GM19043 (cell line): ENCODE measurements at regions not wholly inside any gene's neighbourhood (a gene's known extent, or its start where the extent isn't known, plus 50 kb on each side); places are given as distances from the start of the nearest gene placed in this dataset.

Experiments
- ATAC-seq: cut with Tn5 transposase; IDR thresholded peaks from one replicate; pipeline ENCODE4 v1.9.1; 2021; ENCODE audit warnings: low read depth; ENCODE audit not compliant: unreplicated experiment

GRCh38 chr9:106393226-106393625 is 469.7 kb upstream of the ZNF462 start:
- ATAC-seq = no peak

DNA sequence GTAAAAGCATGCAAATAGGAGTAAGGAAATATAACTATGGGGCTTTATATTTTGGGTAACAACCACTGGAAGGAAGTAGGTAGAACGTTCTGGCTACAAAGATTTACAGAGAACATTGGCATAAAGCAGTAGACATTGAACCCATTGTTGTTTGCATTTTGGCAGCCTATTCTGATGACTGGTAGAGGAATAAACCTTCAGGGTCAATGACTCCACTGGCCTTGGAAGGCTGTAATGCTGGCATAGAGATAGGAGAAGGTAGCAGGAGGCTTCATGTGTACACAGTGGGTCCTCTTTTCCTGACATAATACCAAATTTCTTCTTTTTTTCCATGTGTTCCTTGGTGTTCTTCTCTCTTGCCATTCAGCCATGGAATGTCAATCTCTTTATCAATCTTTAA is 462.8 kb upstream of the ZNF462 start:
- ATAC-seq = no peak

- no peak for ATAC-seq
Observed at GRCh38 chr9:106400950-106401349, 462.0 kb upstream of the ZNF462 start.

GRCh38 chr9:106403081-106403480 is 459.9 kb upstream of the ZNF462 start:
- ATAC-seq = no peak

DNA sequence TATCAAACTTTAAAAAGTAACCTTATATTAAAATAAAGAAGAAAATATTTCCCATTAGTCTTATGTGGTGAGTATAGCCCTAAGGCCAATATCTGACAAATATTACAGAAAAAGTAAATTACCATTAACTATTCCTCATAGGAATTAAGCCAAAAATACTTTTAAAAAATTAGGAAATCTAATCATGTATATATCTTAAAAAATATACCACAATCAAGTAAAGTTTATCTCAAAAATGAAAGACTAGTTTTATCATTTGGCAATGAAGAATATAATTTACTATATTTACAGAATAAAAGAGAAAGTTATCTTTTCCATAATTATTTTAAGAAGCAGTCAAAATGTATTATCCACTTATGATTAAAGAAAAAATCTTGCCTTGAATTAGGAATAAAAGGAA is 458.8 kb upstream of the ZNF462 start:
- no peak for ATAC-seq

GRCh38 chr9:106405871-106406435 is 457.0 kb upstream of the ZNF462 start:
- ATAC-seq = no peak

DNA sequence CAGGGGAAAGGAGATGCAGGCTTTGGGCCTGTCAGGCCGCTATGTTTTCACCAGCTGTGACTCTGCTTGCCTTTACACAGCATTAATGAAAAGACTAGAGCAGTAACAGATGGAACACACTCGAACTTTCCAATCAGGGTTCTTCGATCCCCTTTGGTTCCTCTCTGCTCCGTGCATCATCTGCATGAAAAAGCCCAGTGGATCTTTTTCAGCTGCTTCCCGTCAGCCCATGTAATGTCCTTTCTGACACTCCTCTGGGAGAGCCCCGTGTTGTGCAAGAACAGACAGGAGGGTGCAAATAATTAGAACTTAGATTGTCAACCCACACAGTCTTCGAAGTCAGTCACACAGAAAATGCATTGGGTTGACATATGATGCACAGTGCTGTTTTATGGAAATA is 448.9 kb upstream of the ZNF462 start:
- ATAC-seq = no peak

GRCh38 chr9:106417685-106418084 is 445.3 kb upstream of the ZNF462 start:
- peak; percentile 26 for ATAC-seq

- ATAC-seq = no peak
Observed at GRCh38 chr9:106419829-106420228, 443.1 kb upstream of the ZNF462 start.

GRCh38 chr9:106420511-106420944 is 442.4 kb upstream of the ZNF462 start:
- peak; percentile 48 for ATAC-seq

DNA sequence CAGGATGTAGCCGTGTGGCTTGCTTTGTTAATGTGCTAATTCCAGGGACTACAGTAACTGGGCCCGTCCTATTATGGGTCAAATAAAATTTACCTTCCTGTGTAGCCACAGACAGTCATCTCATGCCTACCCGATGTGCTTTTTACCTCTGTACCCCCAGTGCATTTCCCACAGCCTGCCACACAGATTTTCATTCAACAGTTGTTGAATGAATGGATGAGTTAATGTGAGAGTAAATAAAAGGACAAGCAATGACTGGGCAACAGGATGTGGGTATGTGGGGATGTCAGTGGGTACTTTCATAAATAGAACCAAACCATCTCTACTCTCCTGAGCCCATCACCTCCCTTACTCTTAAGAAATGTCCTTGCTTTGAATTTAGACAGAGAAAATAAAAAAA is 441.2 kb upstream of the ZNF462 start:
- ATAC-seq = peak; percentile 42

- no peak for ATAC-seq
Observed at GRCh38 chr9:106423575-106423974, 439.4 kb upstream of the ZNF462 start.

GRCh38 chr9:106432631-106433030 is 430.3 kb upstream of the ZNF462 start:
- no peak for ATAC-seq

- ATAC-seq = no peak
Observed at GRCh38 chr9:106438928-106439327, 424.0 kb upstream of the ZNF462 start.

- no peak for ATAC-seq
Observed at GRCh38 chr9:106441283-106441682, 421.7 kb upstream of the ZNF462 start.

DNA sequence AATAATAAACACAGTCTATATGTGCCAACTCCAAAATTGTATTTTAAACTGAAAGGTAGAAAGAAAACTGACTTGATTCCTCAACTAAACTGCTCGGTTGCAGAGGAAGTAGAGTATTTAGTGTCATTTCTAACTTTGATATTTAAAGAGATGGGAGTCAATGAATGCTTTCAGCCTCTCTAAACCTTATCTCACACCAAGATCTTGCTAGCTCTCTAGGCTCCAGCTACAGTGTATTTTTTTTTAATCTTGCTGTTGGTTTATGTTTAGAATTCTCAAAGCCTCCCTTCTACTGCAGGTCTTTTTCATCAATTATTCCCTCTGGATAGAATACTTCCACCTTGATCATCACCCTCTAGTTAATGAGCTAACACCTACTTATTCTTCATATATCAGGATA is 419.4 kb upstream of the ZNF462 start:
- ATAC-seq = no peak

- no peak for ATAC-seq
Observed at GRCh38 chr9:106445107-106445506, 417.9 kb upstream of the ZNF462 start.

DNA sequence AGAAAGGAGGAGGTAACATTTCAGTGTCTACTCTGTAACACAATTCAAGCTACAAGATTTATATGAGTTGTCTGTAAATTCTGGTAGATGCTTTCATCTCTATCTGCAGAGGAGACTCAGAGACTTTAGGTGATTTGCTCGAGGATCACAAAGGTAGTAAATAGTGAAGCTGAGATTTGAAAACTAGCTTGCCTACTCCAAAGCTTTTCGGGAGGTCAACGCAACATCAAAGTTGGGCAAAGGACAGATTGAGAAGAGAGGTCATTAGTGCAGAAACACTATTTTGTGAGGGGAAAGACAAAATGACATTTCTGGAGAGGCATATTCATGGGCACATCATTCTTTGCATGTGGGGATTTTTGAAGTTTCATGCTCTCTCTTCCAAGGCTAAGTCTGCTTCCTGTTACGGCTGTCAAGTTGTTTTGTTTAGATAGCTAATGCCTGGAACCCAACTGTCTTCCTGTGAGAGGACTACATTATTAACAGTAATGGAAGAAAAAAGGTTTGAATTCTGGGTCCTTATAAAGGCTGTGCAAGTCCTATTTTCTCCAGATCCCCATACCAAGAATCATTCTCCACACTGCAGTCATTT is 413.5 kb upstream of the ZNF462 start:
- ATAC-seq = no peak

GRCh38 chr9:106450549-106450948 is 412.4 kb upstream of the ZNF462 start:
- no peak for ATAC-seq

DNA sequence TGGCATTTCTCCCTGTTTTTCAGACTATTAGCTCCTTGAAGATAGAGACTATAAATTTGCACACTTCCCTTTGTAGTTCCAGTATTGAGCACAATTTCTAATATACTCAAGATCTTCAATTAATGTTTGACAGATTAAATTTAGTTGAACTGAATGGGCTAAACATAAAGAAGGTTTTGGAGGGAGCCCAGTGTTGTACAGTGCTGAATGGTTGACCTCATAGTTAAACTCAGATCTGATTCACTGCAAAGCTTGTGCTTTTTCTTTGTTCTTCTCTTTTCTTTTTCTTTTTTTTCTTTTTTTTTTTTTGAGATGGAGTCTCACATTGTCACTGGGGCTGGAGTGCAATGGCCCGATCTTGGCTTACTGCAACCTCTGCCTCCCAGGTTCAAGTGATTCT is 411.7 kb upstream of the ZNF462 start:
- no peak for ATAC-seq

DNA sequence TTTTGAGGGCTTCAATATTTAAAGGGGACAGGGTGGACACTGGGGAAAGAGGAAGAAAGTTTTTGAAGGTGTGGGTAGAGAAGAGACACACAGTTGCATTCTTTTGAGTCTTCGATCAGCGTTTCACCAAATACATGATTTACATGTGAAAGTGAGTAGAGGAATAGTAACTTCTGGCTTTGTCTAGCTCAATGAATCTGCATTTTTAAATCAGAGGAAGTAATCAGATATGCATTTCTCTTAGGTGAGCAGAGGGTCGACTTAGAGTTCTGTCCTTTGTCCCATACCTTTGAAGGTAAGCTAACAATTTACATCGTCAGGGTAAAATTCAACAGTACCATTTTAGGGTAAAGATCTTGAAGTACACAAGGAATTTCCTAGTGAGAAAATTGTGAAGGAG is 406.4 kb upstream of the ZNF462 start:
- ATAC-seq = no peak

- no peak for ATAC-seq
Observed at GRCh38 chr9:106467113-106467864, 395.7 kb upstream of the ZNF462 start.
